GM12873 (cell line): ENCODE measurements at regions not wholly inside any gene's neighbourhood (a gene's known extent, or its start where the extent isn't known, plus 50 kb on each side); places are given as distances from the start of the nearest gene placed in this dataset.

Source experiments
- TF ChIP-seq, protein P1 (sequence below): IDR thresholded peaks from 2 replicates; pipeline ENCODE4 v1.5.1; 2012; ENCODE audit warnings: low read depth, mild to moderate bottlenecking, moderate library complexity, low read length, control low read depth; ENCODE audit not compliant: insufficient read depth; ENCODE audit errors: missing control alignments

DNA sequence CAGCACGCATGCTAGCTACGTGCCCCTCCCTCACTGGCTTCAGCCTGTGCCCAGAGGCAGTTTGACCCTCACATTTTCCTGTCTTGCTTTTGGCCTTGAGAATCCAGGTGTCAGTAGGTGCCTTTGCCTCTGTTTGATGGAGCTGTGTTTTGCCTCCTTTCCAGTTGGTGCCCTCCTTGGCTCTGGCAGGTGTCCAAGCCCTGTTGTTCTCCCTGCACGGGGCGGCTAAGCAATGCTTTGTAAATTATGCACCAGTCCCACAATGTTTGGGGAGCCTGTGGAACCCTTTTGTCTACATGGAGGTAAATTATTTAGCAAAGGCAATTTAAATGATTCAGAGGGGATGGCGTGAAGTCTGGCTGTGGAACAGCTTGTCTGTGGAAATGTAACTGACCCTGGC lies 202.9 kb upstream of the BOD1L1 start:
- TF ChIP-seq, protein P1, sequence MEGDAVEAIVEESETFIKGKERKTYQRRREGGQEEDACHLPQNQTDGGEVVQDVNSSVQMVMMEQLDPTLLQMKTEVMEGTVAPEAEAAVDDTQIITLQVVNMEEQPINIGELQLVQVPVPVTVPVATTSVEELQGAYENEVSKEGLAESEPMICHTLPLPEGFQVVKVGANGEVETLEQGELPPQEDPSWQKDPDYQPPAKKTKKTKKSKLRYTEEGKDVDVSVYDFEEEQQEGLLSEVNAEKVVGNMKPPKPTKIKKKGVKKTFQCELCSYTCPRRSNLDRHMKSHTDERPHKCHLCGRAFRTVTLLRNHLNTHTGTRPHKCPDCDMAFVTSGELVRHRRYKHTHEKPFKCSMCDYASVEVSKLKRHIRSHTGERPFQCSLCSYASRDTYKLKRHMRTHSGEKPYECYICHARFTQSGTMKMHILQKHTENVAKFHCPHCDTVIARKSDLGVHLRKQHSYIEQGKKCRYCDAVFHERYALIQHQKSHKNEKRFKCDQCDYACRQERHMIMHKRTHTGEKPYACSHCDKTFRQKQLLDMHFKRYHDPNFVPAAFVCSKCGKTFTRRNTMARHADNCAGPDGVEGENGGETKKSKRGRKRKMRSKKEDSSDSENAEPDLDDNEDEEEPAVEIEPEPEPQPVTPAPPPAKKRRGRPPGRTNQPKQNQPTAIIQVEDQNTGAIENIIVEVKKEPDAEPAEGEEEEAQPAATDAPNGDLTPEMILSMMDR: no peak

DNA sequence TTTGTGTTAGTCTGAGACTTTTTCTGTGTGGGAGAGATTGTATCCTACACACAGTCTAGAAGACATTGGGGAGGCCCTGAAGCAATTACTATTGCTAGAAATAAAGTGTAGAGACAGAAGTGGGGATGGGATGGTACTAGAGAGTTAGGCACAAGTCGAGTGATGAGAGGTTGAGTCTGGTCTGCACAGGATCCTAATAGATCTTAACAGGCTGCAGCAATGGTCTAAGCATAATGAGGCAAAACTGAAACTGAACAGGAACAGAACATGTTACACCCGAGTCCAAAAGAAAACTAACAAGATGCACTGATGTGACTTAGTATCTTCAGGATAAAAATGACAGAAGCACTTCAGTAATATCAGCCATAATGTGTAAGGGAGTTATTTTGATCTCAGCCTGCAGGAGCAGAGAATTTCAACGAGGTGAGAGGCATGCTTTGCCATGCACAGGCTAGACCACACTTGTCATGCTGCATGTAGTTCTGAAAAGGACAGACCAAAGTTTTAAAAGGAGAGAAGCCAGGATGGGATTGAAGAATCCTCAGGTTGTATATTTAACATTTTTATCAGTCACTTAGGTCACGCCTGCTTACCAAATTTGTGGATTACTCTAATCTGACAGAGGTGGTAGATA lies 205.8 kb upstream of the BOD1L1 start:
- TF ChIP-seq, protein P1: no peak

DNA sequence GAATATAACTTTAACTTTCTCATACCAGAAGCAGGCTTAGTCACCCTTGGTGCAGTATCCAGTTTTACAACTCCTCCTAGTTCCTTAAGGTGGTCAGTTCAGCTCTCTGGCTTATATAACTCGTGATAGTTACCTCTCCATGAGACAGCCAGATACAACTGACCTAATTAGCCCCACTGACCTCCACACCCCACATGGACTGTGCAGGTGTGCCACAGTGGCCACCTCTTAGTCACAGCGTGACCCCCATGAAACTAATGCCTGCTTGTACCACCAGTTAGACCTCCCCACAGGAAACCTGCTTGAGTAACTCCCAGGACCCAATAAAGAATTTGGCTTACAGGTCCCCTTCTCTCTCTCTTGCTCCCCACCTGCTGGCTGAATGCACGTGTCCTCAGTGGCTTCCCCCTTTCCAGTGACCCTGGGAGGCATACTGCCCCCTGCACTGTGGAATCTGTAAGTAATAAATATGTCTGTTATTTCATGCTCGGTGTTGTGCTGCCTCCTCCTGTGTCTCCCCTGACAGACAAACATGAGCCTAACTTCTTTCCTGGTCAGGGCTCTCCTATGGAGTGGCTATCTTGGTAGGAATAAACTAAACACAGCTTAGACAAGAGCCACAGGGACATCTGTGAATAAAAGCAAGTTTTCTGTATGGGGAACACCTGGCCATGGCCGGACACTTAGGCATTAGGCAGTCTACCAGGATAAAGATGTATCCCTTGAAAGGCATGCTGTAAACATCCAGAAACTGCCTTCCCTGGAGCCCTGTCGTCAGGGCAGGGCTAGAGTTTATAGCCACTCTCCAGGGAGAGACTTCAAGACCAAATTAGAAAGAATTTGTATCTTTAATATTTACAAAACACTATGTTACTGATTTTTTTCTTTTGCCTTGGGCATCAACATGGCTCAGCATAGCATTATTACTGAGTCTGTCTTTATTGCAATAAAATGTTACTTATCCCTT lies 209.7 kb upstream of the BOD1L1 start:
- TF ChIP-seq, protein P1: no peak

DNA sequence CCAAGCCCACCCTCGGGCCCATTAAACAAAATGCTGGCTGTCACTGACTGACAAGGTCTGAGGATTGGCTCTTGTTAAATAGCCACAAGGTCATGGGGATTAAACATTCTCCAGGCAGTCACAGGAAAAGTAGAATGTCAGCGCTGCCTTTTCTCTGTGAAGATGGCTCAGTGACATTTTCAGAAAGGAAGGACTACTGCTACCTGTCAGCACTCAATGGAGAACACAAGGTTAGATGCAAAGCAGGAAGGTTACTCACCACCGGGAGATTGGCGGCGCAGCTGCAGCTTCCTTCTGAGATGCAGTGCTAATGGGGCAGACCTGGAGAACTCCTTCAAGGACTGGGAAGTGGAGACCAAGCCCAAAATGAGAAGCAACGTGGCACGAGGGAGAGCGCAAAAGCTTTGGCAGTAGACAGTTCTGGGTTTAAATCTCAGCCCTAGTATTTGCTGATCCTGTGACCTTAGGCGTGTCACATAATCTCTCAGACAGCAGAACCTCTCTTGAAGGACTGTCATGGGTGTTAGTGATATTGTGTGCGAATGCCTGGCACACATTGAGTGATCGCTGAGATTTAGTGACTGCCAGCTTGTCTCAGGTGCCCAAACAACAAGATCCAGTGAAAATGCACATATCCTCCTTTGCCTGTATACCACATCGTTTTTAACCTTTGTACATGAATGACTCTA lies 213.1 kb upstream of the BOD1L1 start:
- TF ChIP-seq, protein P1: no peak

DNA sequence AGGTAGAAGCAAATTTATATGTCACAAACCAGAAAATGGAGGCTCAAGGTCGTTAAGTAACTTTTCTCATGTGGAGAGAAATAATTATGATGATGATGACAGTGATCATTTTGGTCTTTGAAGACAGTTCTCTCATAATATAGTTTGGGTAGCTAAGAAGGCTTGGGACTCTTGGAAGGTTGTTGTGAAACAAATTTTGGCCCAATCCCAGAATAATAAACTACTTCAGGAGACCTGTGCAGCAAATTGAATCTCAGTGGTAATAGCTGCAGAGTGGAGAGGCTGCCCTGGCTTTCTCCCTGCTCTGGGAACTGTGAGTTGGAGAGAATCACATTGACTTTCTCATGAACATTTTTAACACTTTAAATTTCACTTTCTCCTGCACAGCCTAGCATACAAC lies 217.2 kb upstream of the BOD1L1 start:
- TF ChIP-seq, protein P1: no peak

DNA sequence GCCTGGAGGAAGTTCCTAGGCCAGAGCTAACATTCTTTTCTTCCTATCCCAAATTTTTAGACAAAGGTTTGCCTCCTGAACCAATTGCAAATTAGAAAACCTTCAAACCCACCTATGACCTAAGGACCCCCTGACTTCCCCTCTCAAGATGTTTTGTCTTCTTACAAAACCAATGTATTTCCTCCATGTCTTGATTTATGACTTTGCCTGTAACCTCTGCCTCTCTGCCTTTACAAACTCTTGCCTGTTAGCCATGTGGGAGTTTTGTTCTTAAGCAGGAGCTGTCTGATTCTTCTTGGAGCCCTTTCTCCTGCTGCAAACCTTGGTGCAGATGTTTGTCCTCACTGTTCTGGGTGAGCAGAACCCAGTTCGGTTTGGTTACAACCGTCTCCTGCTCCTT lies 222.3 kb upstream of the BOD1L1 start:
- TF ChIP-seq, protein P1: no peak
